H1 (cell line): ENCODE measurements at regions not wholly inside any gene's neighbourhood (a gene's known extent, or its start where the extent isn't known, plus 50 kb on each side); places are given as distances from the start of the nearest gene placed in this dataset.

Experiments
- CTCF ChIA-PET: fragments of 300-600 bp; sonication (Branson Sonifier 250); formaldehyde crosslinking; loops from one replicate; lab custom pipeline; 2021; ENCODE audit not compliant: partially characterized antibody; lab: Charles Lee
- POLR2A ChIA-PET: fragments of 300-600 bp; sonication (Branson Sonifier 250); formaldehyde crosslinking; loops from one replicate; lab custom pipeline; 2021; ENCODE audit warnings: inconsistent platforms; ENCODE audit not compliant: partially characterized antibody; lab: Charles Lee
- DNase-seq, 2 experiments: peaks; one replicate each; pipeline versions ENCODE4 v3.0.0 to v3.0.0-alpha.2; 2010 to 2022; ENCODE audit warnings: low spot score in 2 of 2, low read depth in 1 of 2, mixed read lengths in 1 of 2
- FAIRE-seq: peaks from 2 replicates; lab custom pipeline; 2011; peaks lifted over from hg19 to GRCh38; lab: Jason Lieb, UNC
- H2AFZ ChIP-seq: 2 replicates; pipeline ENCODE4 v1.8.1; 2012; ENCODE audit warnings: low read length, inconsistent platforms
- H2AK5ac ChIP-seq: 2 replicates; pipeline ENCODE4 v1.6.1; 2013; ENCODE audit warnings: low read depth, low read length
- H2BK120ac ChIP-seq: replicated peaks from 2 replicates; pipeline ENCODE3; 2013; ENCODE audit warnings: low read depth, low read length, inconsistent platforms
- H2BK12ac ChIP-seq: 2 replicates; pipeline ENCODE4 v1.6.1; 2013; ENCODE audit warnings: low read depth, low read length
- H2BK15ac ChIP-seq: 2 replicates; pipeline ENCODE4 v1.6.1; 2013; ENCODE audit warnings: low read length
- H2BK20ac ChIP-seq: 2 replicates; pipeline ENCODE4 v1.6.1; 2013; ENCODE audit warnings: low read length
- H2BK5ac ChIP-seq: 2 replicates; pipeline ENCODE4 v1.6.1; 2013; ENCODE audit warnings: low read depth, low read length
- H3K14ac ChIP-seq: 2 replicates; pipeline ENCODE4 v1.6.1; 2013; ENCODE audit warnings: inconsistent platforms; ENCODE audit not compliant: insufficient read length
- H3K18ac ChIP-seq: 2 replicates; pipeline ENCODE4 v1.6.1; 2013; ENCODE audit warnings: low read length; ENCODE audit errors: extremely low read depth
- H3K23ac ChIP-seq: 2 replicates; pipeline ENCODE4 v1.6.1; 2013; ENCODE audit warnings: inconsistent platforms; ENCODE audit not compliant: insufficient read length
- H3K23me2 ChIP-seq: 2 replicates; pipeline ENCODE4 v1.6.1; 2013; ENCODE audit warnings: low read depth, low read length
- H3K27ac ChIP-seq: 2 replicates; pipeline ENCODE4 v1.6.1; 2011; ENCODE audit warnings: low read depth, low read length, inconsistent platforms
- H3K27me3 ChIP-seq, 4 experiments: replicated peaks in 1 of 4; 1 replicate in 1 of 4; 2 replicates in 3 of 4; pipeline versions ENCODE4 v1.6.1 to v1.8.1; 2011 to 2013; ENCODE audit warnings: low read length in 3 of 4, mild to moderate bottlenecking in 3 of 4, inconsistent platforms in 2 of 4, mixed read lengths in 2 of 4, moderate library complexity in 1 of 4; ENCODE audit not compliant: control insufficient read depth in 3 of 4, insufficient read depth in 3 of 4; ENCODE audit errors: extremely low read depth in 1 of 4
- H3K36me3 ChIP-seq, 4 experiments: 2 replicates each; pipeline versions ENCODE4 v1.6.1 to v1.8.1; 2011 to 2013; ENCODE audit warnings: mild to moderate bottlenecking in 4 of 4, low read length in 3 of 4, moderate library complexity in 2 of 4, control low read depth in 1 of 4, inconsistent platforms in 1 of 4; ENCODE audit not compliant: insufficient read depth in 4 of 4, control insufficient read depth in 2 of 4
- H3K4ac ChIP-seq: replicated peaks from 2 replicates; pipeline ENCODE3; 2013; ENCODE audit warnings: low read length, low read depth, mixed read lengths, inconsistent platforms; ENCODE audit not compliant: insufficient read length
- H3K4me1 ChIP-seq, 4 experiments: replicated peaks in 1 of 4; 1 replicate in 1 of 4; 2 replicates in 3 of 4; pipeline versions ENCODE4 v1.6.1 to v1.8.1; 2011 to 2013; ENCODE audit warnings: low read length in 3 of 4, inconsistent platforms in 2 of 4, mixed read lengths in 1 of 4; ENCODE audit not compliant: insufficient read depth in 4 of 4, control insufficient read depth in 3 of 4
- H3K4me2 ChIP-seq, 2 experiments: 2 replicates each; pipeline versions ENCODE4 v1.6.1 to v1.8.1; 2011 to 2013; ENCODE audit warnings: low read depth in 2 of 2, low read length in 2 of 2, control low read depth in 1 of 2, inconsistent platforms in 1 of 2, mild to moderate bottlenecking in 1 of 2; ENCODE audit not compliant: insufficient read depth in 1 of 2
- H3K4me3 ChIP-seq, 4 experiments: fragments of 200-600, 300-600 bp in 1 of 4; sonication (generic), shearing (Covaris generic), sonication (Bioruptor Twin) in 1 of 4; 2 replicates each; pipeline versions ENCODE4 v1.5.1 to v1.8.1; 2011 to 2016; ENCODE audit warnings: low read length in 4 of 4, low read depth in 3 of 4, control low read depth in 2 of 4, inconsistent platforms in 2 of 4, mild to moderate bottlenecking in 2 of 4, mixed read lengths in 1 of 4, moderate library complexity in 1 of 4; ENCODE audit not compliant: insufficient read depth in 2 of 4; ENCODE audit errors: extremely low read depth in 1 of 4
- H3K56ac ChIP-seq: replicated peaks from 2 replicates; pipeline ENCODE3; 2013; ENCODE audit warnings: low read depth, mild to moderate bottlenecking, mixed read lengths, low read length, inconsistent platforms; ENCODE audit not compliant: insufficient read length
- H3K79me1 ChIP-seq: 2 replicates; pipeline ENCODE4 v1.6.1; 2013; ENCODE audit warnings: low read depth, low read length, control low read depth
- H3K79me2 ChIP-seq, 2 experiments: 2 replicates each; pipeline versions ENCODE4 v1.6.1 to v1.8.1; 2012 to 2013; ENCODE audit warnings: low read length in 2 of 2, mild to moderate bottlenecking in 2 of 2, inconsistent platforms in 1 of 2; ENCODE audit not compliant: insufficient read depth in 2 of 2, control insufficient read depth in 1 of 2
- H3K9ac ChIP-seq, 4 experiments: replicated peaks in 1 of 4; 1 replicate in 1 of 4; 2 replicates in 3 of 4; pipeline versions ENCODE4 v1.6.1 to v1.8.1; 2011 to 2013; ENCODE audit warnings: low read depth in 3 of 4, low read length in 3 of 4, control low read depth in 2 of 4, mild to moderate bottlenecking in 2 of 4, moderate library complexity in 2 of 4, inconsistent platforms in 1 of 4; ENCODE audit errors: extremely low read depth in 1 of 4
- H3K9me3 ChIP-seq, 2 experiments: 2 replicates each; pipeline versions ENCODE4 v1.6.1 to v1.8.1; 2012 to 2013; ENCODE audit warnings: mild to moderate bottlenecking in 2 of 2, moderate library complexity in 2 of 2, control low read depth in 1 of 2, inconsistent platforms in 1 of 2, low read depth in 1 of 2, low read length in 1 of 2, mixed read lengths in 1 of 2; ENCODE audit not compliant: insufficient read depth in 2 of 2
- H4K20me1 ChIP-seq, 2 experiments: replicated peaks in 1 of 2; 2 replicates each; pipeline versions ENCODE3 to v1.8.1; 2011 to 2013; ENCODE audit warnings: inconsistent platforms in 2 of 2, low read length in 2 of 2, mild to moderate bottlenecking in 1 of 2; ENCODE audit not compliant: insufficient read depth in 2 of 2, control insufficient read depth in 1 of 2
- H4K5ac ChIP-seq: 2 replicates; pipeline ENCODE4 v1.6.1; 2013; ENCODE audit warnings: low read length, low read depth, mixed read lengths, inconsistent platforms; ENCODE audit not compliant: insufficient read length
- H4K8ac ChIP-seq: 2 replicates; pipeline ENCODE4 v1.8.0; 2013; ENCODE audit warnings: mild to moderate bottlenecking, moderate library complexity, low read length, inconsistent platforms; ENCODE audit not compliant: insufficient read depth; ENCODE audit errors: extremely low read depth
- H4K91ac ChIP-seq: replicated peaks from 2 replicates; pipeline ENCODE3; 2013; ENCODE audit warnings: low read length, mixed read lengths, inconsistent platforms; ENCODE audit not compliant: insufficient read length
- ASH2L ChIP-seq: fragments of 200-600, 300-600 bp; sonication (generic); IDR thresholded peaks from one replicate; pipeline ENCODE4 v1.7.1; 2017; ENCODE audit warnings: low read length
- KDM1A ChIP-seq: fragments of 200-600, 300-600 bp; sonication (generic); IDR thresholded peaks from 2 replicates; pipeline ENCODE4 v1.7.1; 2016; ENCODE audit warnings: mild to moderate bottlenecking, low read length, borderline replicate concordance
- MAFK ChIP-seq: IDR thresholded peaks from 2 replicates; pipeline ENCODE4 v1.6.1; 2012; ENCODE audit warnings: low read depth, mild to moderate bottlenecking, improper control_type of control experiment, low read length
- WGBS, 2 experiments: shearing (Covaris generic) in 1 of 2; methylation state at CpG; one replicate each; pipeline versions ENCODE4 v1.1.6 to v1.1.7; 2013 to 2015; ENCODE audit warnings: low lambda C conversion rate in 2 of 2, mixed read lengths in 2 of 2, inconsistent platforms in 1 of 2, low coverage in 1 of 2, missing lambda C conversion rate in 1 of 2; ENCODE audit not compliant: insufficient replicate concordance in 2 of 2, insufficient coverage in 1 of 2, insufficient read length in 1 of 2; ENCODE audit errors: extremely low coverage in 1 of 2, missing lambda C conversion rate in 1 of 2; 5-methylcytosine and 5-hydroxymethylcytosine counted together

- FAIRE-seq = no peak
- Histone ChIP-seq H3K4me1 (no peaks in the 10 kb centered on the region; a peak in 1 of 7 replicates), H2BK5ac (no peak overlapping the region), H2AFZ (no peak overlapping the region), H3K4ac (no peak overlapping the region), H4K8ac (no peak overlapping the region), H3K27ac (no peak overlapping the region), H3K9ac (no peak overlapping the region), H3K23me2 (peaks cover 6% of the 10 kb centered on the region; the same call in 1 of the 2 replicates), H2BK15ac (no peak overlapping the region), H2BK120ac (no peak overlapping the region), H2BK20ac (no peak overlapping the region), H3K27me3 (no peaks in the 10 kb centered on the region), H3K56ac (no peak overlapping the region), H2AK5ac (no peak overlapping the region), H3K18ac (no peak overlapping the region), H2BK12ac (no peak overlapping the region), H3K9me3 (no peaks in the 10 kb centered on the region), H3K79me2 (no peaks in the 10 kb centered on the region), H3K4me3 (no peak overlapping the region), H3K4me2 (no peak overlapping the region), H4K20me1 (no peaks in the 10 kb centered on the region), H3K79me1 (no peaks in the 10 kb centered on the region), H3K23ac (no peak overlapping the region), H3K14ac (no peak overlapping the region), H3K36me3 (no peaks in the 10 kb centered on the region), H4K91ac (no peak overlapping the region), H4K5ac (no peak overlapping the region)
- ChIA-PET CTCF (interaction anchor here (0.6 to 2.5 kb wide), 16 partner anchors 10 to 458 kb away, joined by 3 to 17 read pairs (median 4); no protein-coding TSS in a partner anchor), POLR2A (no interaction called here)
- TF ChIP-seq KDM1A = 0 out of 2 replicates have a peak, but pooled peaks have one; percentile 43
- no peak for TF ChIP-seq ASH2L
- 0 out of 2 replicates have a peak, but pooled peaks have one; percentile 7 for TF ChIP-seq MAFK
- DNase-seq = no peak
- WGBS, 2 experiments = 86% methylated on average over 15 of the region's 15 CpGs; no CpG with 5 or more reads in 1 of the 2 experiments
Observed at GRCh38 chr16:87016046-87017035, 300.9 kb downstream of the C16orf95 start.
